ENCODE measurements at regions not wholly inside any gene's neighbourhood (a gene's known extent, or its start where the extent isn't known, plus 50 kb on each side); places are given as distances from the start of the nearest gene placed in this dataset.

- Mint-ChIP-seq H3K4me3 (ENCODE audit: low read depth, unreplicated experiment) (no peak overlapping the region), H3K4me1 (ENCODE audit: low read depth, unreplicated experiment) (no peaks in the 10 kb centered on the region), H3K27me3 (ENCODE audit: unreplicated experiment) (no peaks in the 10 kb centered on the region), H3K36me3 (ENCODE audit: insufficient read depth, unreplicated experiment) (no peaks in the 10 kb centered on the region), H3K27ac (ENCODE audit: unreplicated experiment) (no peak overlapping the region), H3K9me3 (ENCODE audit: low read depth, unreplicated experiment) (no peaks in the 10 kb centered on the region)
- no TSS peak for BruUV-seq (replicated peaks)
- intact Hi-C loops (cut with micrococcal nuclease; ENCODE audit: unreplicated experiment) = no loop called here
- DNase-seq = no peak
- TF ChIP-seq CTCF (IDR thresholded peaks at IDR 0.05; ENCODE audit: unreplicated experiment) = no peak
- CTCF ChIA-PET = no interaction called here
Measured at GRCh38 chr5:58357799-58358500, 101.9 kb downstream of the PLK2 start.

- BruUV-seq (replicated peaks) = no TSS peak
- Mint-ChIP-seq H3K27me3 (ENCODE audit: unreplicated experiment) (no peaks in the 10 kb centered on the region), H3K36me3 (ENCODE audit: insufficient read depth, unreplicated experiment) (no peaks in the 10 kb centered on the region), H3K4me1 (ENCODE audit: low read depth, unreplicated experiment) (no peaks in the 10 kb centered on the region), H3K9me3 (ENCODE audit: low read depth, unreplicated experiment) (no peaks in the 10 kb centered on the region), H3K4me3 (ENCODE audit: low read depth, unreplicated experiment) (no peak overlapping the region), H3K27ac (ENCODE audit: unreplicated experiment) (no peak overlapping the region)
- CTCF ChIA-PET = no interaction called here
- no peak for DNase-seq
- TF ChIP-seq CTCF (IDR thresholded peaks at IDR 0.05; ENCODE audit: unreplicated experiment) = no peak
- intact Hi-C loops (cut with micrococcal nuclease; ENCODE audit: unreplicated experiment) = no loop called here
Measured at GRCh38 chr5:58357121-58357520, 102.8 kb downstream of the PLK2 start.

GRCh38 chr5:58356662-58357061 lies 103.2 kb downstream of the PLK2 start:
- Mint-ChIP-seq H3K36me3 (ENCODE audit: insufficient read depth, unreplicated experiment) (no peaks in the 10 kb centered on the region), H3K27me3 (ENCODE audit: unreplicated experiment) (no peaks in the 10 kb centered on the region), H3K4me3 (ENCODE audit: low read depth, unreplicated experiment) (no peak overlapping the region), H3K4me1 (ENCODE audit: low read depth, unreplicated experiment) (no peaks in the 10 kb centered on the region), H3K27ac (ENCODE audit: unreplicated experiment) (no peak overlapping the region), H3K9me3 (ENCODE audit: low read depth, unreplicated experiment) (no peaks in the 10 kb centered on the region)
- TF ChIP-seq CTCF (IDR thresholded peaks at IDR 0.05; ENCODE audit: unreplicated experiment) = no peak
- no peak for DNase-seq
- CTCF ChIA-PET = no interaction called here
- intact Hi-C loops (cut with micrococcal nuclease; ENCODE audit: unreplicated experiment) = no loop called here
- BruUV-seq (replicated peaks) = no TSS peak

- Mint-ChIP-seq H3K9me3 (ENCODE audit: low read depth, unreplicated experiment) (no peaks in the 10 kb centered on the region), H3K27me3 (ENCODE audit: unreplicated experiment) (no peaks in the 10 kb centered on the region), H3K27ac (ENCODE audit: unreplicated experiment) (no peak overlapping the region), H3K4me3 (ENCODE audit: low read depth, unreplicated experiment) (no peak overlapping the region), H3K4me1 (ENCODE audit: low read depth, unreplicated experiment) (no peaks in the 10 kb centered on the region), H3K36me3 (ENCODE audit: insufficient read depth, unreplicated experiment) (no peaks in the 10 kb centered on the region)
- intact Hi-C loops (cut with micrococcal nuclease; ENCODE audit: unreplicated experiment) = no loop called here
- CTCF ChIA-PET = no interaction called here
- no TSS peak for BruUV-seq (replicated peaks)
- DNase-seq = no peak
- no peak for TF ChIP-seq CTCF (IDR thresholded peaks at IDR 0.05; ENCODE audit: unreplicated experiment)
Measured at GRCh38 chr5:58354827-58355226, 105.1 kb downstream of the PLK2 start.
